OCI-LY1 (cell line): ENCODE measurements at regions not wholly inside any gene's neighbourhood (a gene's known extent, or its start where the extent isn't known, plus 50 kb on each side); places are given as distances from the start of the nearest gene placed in this dataset.

ENCODE experiments used
- CTCF ChIP-seq: fragments of 200-600 bp; sonication (generic), shearing (Covaris generic); IDR thresholded peaks from 2 replicates; pipeline ENCODE4 v1.5.1; 2017; ENCODE audit warnings: mild to moderate bottlenecking, antibody characterized with exemption, low read length, moderate library complexity, mixed read lengths
- EZH2 ChIP-seq: fragments of 200-600 bp; sonication (generic), shearing (Covaris generic); IDR thresholded peaks from 2 replicates; pipeline ENCODE4 v1.8.0; 2017; ENCODE audit warnings: borderline replicate concordance, mixed run types, mild to moderate bottlenecking, antibody characterized with exemption, low read length, moderate library complexity, mixed read lengths

- TF ChIP-seq CTCF, result no peak
- TF ChIP-seq EZH2, result no peak
Measured at GRCh38 chr12:75944097-75944904, 87.3 kb downstream of the PHLDA1 start.
